Stimulated activated CD8-positive, alpha-beta memory T cell treated with anti-CD3 and anti-CD28 coated beads, Interleukin-15, amount 100 ng/mL, for 4 hours (primary cell): ENCODE measurements at regions not wholly inside any gene's neighbourhood (a gene's known extent, or its start where the extent isn't known, plus 50 kb on each side); places are given as distances from the start of the nearest gene placed in this dataset.

Experiments used
- DNase-seq, 2 donors: peaks; one replicate each; pipeline ENCODE4 v3.0.0-alpha.2; 2020; ENCODE audit warnings: low read depth in 2 of 2

DNA sequence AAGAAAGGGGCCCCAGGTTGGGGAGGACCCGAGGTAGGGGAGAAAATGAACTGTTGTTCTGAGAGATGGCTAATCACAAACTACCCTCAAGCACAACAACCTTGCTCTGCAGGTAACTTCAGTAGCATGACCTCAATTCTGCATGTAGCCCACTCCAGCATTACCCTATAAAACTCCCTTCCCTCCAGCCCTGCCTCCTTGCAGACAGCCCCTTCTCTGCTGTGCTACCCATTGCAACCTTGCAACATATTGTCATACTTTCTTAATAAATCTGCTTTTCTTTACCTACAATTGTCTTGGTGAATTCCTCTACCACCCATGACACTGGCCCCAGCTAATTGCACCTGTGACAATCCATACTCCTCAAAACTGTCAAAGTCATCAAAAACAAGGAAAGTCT is 428.9 kb downstream of the MATN1 start:
- DNase-seq: no peak

- DNase-seq: no peak
Measured at GRCh38 chr1:30292451-30292850, 430.9 kb downstream of the MATN1 start.

DNA sequence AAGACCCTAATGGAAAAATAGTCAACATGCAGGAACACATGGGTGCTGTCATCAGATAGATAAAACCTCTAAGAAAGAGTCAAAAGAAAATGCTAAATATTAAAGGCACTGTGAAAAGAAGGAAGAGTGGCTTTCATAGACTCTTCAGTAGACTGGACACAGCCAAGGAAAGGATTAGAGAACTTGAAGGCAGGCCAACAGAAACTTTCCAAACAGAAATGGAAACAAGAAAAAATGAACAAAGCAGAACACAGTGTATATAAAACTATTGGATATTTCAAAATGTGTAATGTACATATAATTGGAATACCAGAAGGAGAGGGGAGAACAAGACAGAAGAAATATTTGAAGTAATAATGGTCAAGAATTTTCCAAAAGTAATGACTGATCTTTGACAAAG is 431.9 kb downstream of the MATN1 start:
- DNase-seq: no peak

DNA sequence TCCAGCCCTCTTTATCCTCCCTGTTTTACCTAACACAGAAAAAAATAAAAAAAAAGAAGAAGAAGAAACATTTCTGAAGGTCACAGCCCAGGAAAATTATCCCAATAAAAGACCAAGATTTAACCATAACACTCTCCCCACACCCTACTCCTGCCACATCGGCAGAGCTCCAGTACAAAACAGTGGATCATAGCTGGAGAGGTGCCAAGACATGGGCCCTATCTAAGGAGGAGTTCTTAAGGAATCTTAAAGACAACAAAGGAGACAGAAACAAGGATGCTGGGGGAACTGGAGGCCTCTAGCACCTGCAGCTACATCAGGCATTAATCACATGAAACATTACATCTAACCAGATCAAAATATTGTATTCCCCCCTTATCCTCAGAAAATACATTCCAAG is 432.8 kb downstream of the MATN1 start:
- no peak for DNase-seq

DNA sequence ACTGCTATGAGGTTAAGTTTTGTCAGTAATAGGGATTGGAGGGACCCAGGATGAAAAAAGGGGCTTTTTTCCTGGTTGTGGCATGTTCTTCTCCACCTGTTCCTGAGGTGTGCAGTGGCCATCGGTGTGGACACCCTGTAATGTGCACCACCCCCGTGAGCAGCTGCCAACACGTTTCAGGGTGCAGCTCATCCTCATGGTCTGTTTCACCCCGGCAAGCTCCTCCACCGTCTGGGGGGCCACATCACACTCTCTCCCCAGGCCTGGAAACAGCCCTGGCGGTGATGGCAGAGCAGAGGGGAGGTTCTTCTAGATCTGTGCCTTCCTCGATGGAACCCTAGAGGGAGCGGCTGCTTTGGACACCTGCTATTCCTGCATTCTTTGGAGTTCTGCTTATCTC is 435.4 kb downstream of the MATN1 start:
- DNase-seq: no peak

- DNase-seq: no peak
Measured at GRCh38 chr1:30286988-30287839, 436.2 kb downstream of the MATN1 start.

GRCh38 chr1:30286241-30286987 is 437.0 kb downstream of the MATN1 start:
- no peak for DNase-seq

- no peak for DNase-seq
Measured at GRCh38 chr1:30285501-30285932, 437.9 kb downstream of the MATN1 start.

DNA sequence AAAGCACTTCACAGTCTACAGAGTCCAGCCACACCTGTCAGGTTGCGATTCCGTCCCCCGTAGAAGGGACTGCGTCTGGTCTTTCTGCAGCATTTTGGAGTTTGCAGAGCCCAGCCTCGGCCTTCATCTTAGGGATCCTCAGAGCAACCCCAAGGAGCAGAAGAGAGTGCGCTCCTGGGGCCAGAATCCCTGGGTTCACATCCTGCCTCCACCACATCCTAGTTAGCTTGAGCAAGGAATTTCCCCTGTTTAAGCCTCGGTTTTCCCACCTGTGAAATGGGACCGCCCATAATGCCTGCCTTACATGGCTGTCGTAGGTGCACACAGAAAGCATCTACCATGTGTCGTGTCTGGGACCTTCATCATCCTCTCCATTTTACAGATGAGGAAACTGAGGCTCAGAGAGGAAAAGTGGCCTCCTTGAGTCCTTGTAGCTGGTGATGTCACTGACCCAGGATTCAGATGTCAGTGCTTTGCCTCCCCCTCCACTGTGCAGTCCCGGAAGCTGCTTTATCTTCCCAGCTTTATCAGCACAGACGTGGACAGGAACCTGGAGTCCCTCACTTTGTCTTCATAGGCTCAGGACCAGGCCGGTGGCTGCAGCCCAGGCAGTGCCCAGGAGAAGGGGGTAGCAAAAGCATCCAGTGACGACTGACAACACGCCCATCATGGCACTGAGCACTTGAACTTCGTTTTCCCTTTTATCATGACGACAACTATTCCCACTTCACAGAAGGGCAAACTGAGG is 438.5 kb downstream of the MATN1 start:
- no peak for DNase-seq

DNA sequence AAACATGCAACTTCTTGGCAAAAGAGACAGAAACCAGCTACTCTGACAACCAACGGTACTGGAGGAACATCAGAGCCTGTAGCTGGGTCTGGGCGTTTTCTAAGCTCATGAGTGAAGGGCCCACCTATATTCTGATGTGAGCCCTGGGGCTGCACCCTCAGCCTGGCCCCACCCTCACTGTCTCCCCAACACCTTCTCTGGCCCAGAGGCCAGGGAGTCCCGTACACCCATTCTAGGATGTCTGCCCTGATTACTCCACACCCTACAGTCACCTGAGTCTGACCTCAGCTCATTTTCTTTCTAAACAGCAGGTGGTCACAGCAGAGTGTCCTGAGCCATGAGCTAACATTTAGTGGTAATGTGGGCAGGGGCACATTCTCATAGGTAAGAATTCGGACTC is 439.2 kb downstream of the MATN1 start:
- no peak for DNase-seq

DNA sequence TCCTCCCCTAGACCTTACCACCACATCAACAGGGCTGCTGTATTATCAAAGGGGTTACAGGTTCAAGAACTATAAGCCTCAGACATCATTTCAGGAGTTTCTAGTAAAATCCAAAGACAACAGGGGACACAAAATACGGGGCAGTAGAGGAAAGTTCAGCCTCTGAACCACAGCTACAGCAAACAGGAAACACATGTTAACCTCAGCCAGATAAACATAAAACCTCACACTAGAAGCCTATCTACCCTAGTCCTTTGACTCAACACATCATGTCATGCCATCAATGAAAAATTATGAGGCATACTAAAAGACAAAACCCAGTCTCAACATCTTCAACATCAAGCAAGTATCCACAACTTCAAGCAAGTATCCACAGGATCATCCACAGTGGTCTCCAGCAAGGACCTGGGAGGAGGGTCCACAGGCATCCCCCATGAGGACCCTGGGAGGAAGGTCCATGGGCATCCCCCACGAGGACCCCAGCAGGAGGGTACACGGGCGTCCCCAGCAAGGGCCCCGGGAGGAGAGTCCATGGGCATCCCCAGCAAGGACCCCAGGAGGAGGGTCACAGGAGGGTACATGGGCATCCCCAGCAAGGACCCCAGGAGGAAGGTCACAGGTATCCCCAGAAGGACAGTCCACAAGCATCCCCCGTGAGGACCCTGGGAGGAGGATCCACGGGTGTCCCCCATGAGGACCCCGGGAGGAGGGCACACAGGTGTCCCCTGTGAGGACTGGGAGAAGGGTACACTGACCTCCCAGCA is 440.0 kb downstream of the MATN1 start:
- DNase-seq: no peak

DNA sequence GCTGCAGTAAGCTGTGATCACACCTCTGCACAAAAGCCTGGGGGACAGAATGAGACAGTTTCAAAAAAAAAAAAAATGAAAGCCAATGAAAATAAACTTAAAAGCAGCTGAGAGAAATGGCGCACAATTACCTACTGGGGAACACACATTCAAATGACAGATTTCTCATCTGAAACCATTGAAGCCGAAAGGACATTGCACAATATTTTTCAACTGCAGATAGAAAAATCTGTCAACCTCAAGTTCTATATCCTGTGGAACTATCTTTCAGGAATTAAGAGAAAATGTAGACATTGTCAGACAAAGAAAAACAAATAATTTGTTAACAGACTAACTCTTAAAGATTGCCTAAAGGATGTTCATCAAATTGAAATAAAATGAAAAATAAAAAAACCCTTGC is 442.8 kb downstream of the MATN1 start:
- DNase-seq: no peak

GRCh38 chr1:30277911-30278310 is 445.5 kb downstream of the MATN1 start:
- no peak for DNase-seq

DNA sequence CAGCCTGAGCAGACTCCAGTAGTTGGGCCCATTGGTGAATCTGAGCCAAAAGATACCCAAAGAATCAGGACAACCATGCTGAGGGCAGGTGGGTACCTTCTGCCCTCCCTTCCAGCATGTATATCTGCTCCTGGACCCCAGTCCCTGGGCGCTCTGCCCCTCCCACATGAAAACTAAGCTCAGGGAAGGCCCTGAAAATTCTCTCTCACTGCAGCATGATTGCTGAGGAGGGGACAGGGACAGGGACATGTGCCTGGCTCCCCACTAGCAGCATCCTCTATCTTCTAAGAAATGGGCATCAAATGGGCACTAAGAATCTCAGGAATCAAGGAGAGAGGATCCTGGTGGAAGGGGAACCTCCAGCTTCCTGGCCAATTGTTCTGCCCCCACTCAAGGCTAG is 446.0 kb downstream of the MATN1 start:
- DNase-seq: no peak

DNA sequence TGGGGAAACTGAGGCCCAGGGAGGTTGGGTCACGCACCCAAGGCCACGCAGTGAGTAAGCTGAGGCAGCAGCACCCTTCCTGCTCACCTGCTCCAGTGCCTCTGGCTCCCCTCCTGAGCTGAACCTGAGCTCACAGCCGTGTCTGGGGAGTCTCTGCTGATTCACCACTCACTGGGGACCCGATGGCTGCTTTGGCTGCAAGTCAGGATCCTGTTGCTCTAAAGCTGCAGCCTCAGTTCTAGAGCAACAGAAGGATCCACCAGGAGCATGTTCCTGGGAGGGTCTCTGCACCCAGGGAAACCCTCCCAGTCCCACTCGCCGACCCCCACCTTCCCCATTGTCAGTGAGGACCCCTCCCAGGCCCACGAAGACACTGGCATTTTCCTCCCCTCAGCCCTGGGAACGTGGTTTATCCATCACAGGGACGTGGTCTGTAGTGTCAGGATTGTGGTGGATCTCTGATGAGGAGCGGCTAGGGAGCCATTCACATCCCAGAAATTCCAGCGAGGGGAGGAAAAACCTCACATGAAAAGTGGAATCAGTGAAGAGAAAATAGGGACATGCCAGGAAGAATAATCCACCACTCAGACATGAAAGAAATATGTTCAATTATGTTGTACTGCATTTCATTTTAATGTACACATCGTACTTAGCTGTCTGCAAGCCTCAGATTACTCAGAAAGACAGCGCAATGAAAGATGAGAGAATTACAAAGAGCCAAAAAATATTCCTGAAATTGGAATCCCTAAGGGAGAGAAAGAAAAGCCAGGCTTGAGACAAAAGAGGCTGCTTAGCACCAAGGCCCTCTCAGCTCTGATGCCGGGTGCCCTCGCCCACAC is 447.2 kb downstream of the MATN1 start:
- DNase-seq: no peak

GRCh38 chr1:30274976-30275621 is 448.3 kb downstream of the MATN1 start:
- DNase-seq: no peak

DNA sequence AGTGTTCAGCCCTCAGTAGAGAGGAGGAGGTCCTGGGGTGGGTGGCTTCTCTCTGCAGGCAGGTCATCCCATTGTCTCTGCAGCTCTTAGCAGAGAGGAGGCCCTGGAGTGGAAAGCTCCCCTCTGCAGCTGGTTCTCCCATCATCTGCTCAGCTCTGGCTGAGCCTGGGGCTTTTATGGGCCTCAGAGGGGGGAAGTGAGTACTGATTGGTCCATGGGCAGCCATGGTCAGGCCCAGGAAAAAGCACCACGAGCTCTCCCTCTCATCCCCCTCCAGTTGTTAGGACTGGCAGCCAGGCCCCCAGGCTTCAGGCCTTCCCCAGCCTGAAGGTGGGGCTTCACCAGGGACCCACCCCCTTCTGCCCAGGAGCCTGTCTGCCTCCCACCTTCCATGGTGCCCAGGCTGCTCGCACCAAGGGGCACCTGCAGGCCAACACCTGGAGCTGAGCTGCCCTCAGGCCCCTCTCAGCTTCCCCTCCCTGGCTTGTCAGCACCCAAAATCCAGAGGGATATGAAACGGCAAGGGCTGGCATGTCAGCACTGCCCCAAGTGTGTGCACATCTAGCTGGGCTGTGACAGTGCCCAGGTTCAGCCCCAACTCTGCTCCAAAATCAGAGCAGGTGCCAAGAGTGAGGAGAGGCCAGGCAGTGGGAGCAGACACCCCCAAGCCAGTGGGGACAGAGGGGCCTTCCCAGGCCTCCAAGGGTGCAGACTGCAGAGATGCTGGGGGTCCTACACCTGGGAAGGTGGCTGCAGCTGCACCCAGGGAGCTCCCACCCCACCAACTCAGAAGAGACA is 449.0 kb downstream of the MATN1 start:
- DNase-seq: no peak

DNA sequence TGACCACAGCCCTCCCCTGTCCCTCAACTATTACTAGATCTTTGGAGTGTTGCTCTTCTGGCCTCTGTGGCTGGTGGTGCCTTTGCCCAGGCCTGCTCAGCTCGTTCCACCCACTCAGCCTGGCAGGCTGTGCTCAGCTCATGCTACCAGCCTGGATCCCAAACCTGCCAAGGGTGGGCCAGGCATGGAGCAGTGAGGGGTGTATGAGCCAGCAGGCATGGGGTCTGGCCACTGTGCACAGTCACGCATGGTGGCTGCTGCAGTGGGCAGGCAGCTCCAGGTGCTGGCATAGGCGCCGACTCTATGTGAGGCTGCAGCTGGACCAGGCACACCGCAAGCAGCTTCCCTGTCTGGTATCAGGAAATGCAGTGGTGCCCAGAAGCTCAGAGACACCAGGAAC is 449.9 kb downstream of the MATN1 start:
- DNase-seq: no peak

DNA sequence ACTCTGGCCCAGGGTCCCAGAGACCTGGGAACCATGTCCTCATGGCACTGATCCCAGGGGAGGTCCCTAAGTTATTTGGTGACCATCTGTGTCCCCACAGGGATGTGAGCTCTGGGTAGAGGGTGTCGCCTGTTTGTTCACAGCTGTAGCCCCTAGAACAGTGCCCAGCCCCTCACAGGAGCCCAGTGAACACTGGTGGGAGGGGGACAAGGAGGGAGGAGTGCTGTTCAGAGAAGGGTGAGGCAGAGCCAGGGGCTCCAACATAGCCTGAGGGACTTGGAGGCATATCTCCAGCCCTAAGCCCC is 450.4 kb downstream of the MATN1 start:
- DNase-seq: no peak
